ENCODE measurements at regions not wholly inside any gene's neighbourhood (a gene's known extent, or its start where the extent isn't known, plus 50 kb on each side); places are given as distances from the start of the nearest gene placed in this dataset.

- no peak for TF ChIP-seq POLR2A (IDR thresholded peaks at IDR 0.05)
- TF ChIP-seq CTCF (IDR thresholded peaks at IDR 0.05): no peak
Measured at GRCh38 chr2:220858101-220858500, 714.0 kb downstream of the EPHA4 start.
